ENCODE measurements at regions not wholly inside any gene's neighbourhood (a gene's known extent, or its start where the extent isn't known, plus 50 kb on each side); places are given as distances from the start of the nearest gene placed in this dataset.

- H2AFZ ChIP-seq (ENCODE audit: low read length) = no peak overlapping the region
- no peak overlapping the region for H4K8ac ChIP-seq (replicated peaks; ENCODE audit: insufficient read length, low read depth, low read length)
- no peak overlapping the region for H2BK15ac ChIP-seq (ENCODE audit: low read depth, low read length)
- H3K79me2 ChIP-seq (ENCODE audit: insufficient read depth, low read length) = no peaks in the 10 kb centered on the region
- H4K5ac ChIP-seq (ENCODE audit: insufficient read length, low read depth, low read length) = no peak overlapping the region
- no peak overlapping the region for H3K4ac ChIP-seq (ENCODE audit: low read depth, low read length)
- no peak overlapping the region for H3K4me2 ChIP-seq (ENCODE audit: insufficient read depth, insufficient read length, low read length)
- H2BK20ac ChIP-seq (ENCODE audit: low read depth, low read length, poor library complexity, severe bottlenecking) = no peak overlapping the region
- no peak overlapping the region for H2BK120ac ChIP-seq (ENCODE audit: low read depth, low read length, poor library complexity, severe bottlenecking)
- H3K9me3 ChIP-seq (ENCODE audit: control insufficient read depth, low read depth, low read length) = no peaks in the 10 kb centered on the region
- H3K9me3 Mint-ChIP-seq = peaks cover 5 to 8% of the 10 kb centered on the region in 2 experiments
- H3K27ac Mint-ChIP-seq = no peak overlapping the region
- no peaks in the 10 kb centered on the region for H4K20me1 ChIP-seq (ENCODE audit: control insufficient read depth, insufficient read depth, insufficient read length)
- no CpG with 5 or more reads among the region's 6 CpGs for WGBS (ENCODE audit: extremely low coverage, insufficient read length, low lambda C conversion rate)
- H3K36me3 Mint-ChIP-seq (ENCODE audit: insufficient read depth in 1 of 3, low read depth in 3 of 3) = peaks cover 0 to 5% (median 5%) of the 10 kb centered on the region in 3 experiments; a peak in 4 of 7 replicates
- DNase-seq = no peak
- no peak overlapping the region for H3K14ac ChIP-seq (ENCODE audit: insufficient read depth, low read length)
- H3K4me3 Mint-ChIP-seq = no peak overlapping the region
- no peak overlapping the region for H3K27ac ChIP-seq (ENCODE audit: insufficient read length, low read depth, low read length)
- H3K18ac ChIP-seq (ENCODE audit: insufficient read length, low read depth, low read length) = no peak overlapping the region
- H3K4me1 Mint-ChIP-seq = peaks cover 8 to 10% of the 10 kb centered on the region in 2 experiments
- H2BK12ac ChIP-seq (ENCODE audit: insufficient read length, low read depth, low read length) = no peak overlapping the region
- no peak overlapping the region for H3T11ph ChIP-seq (ENCODE audit: low read length)
- H3K56ac ChIP-seq (ENCODE audit: insufficient read length, low read depth, low read length) = no peak overlapping the region
- no peaks in the 10 kb centered on the region for H3K4me1 ChIP-seq (ENCODE audit: insufficient read depth, low read length)
- H3K27me3 Mint-ChIP-seq (ENCODE audit: low read depth) = no peaks in the 10 kb centered on the region; the same call in 1 of the 2 replicates
- no peak overlapping the region for H3K23ac ChIP-seq (ENCODE audit: insufficient read length, low read depth, low read length)
- H3K79me1 ChIP-seq (ENCODE audit: insufficient read depth, low read depth, low read length, poor library complexity, severe bottlenecking) = no peaks in the 10 kb centered on the region
- H2AK5ac ChIP-seq (ENCODE audit: insufficient read length, low read length) = no peak overlapping the region
- no peak overlapping the region for H3K9ac ChIP-seq (ENCODE audit: extremely low read depth, insufficient read length, low read length)
- no peak overlapping the region for H4K91ac ChIP-seq (ENCODE audit: insufficient read length, low read depth, low read length)
- H2BK5ac ChIP-seq (ENCODE audit: insufficient read length, low read length) = no peak overlapping the region
- no peaks in the 10 kb centered on the region for H3K27me3 ChIP-seq (ENCODE audit: insufficient read depth, low read length)
- no peak for TF ChIP-seq CTCF (conservative IDR thresholded peaks at IDR 0.05)
- no peaks in the 10 kb centered on the region for H3K23me2 ChIP-seq (ENCODE audit: insufficient read length, low read depth, low read length, poor library complexity, severe bottlenecking)
These were observed 317.1 kb downstream of the MYCN start for GRCh38 chr2:16257322-16258028.

Measured in H9 (cell line).